HG02588 (cell line): ENCODE measurements at regions not wholly inside any gene's neighbourhood (a gene's known extent, or its start where the extent isn't known, plus 50 kb on each side); places are given as distances from the start of the nearest gene placed in this dataset.
"Not testable (repeated sequence)": the region's sequence is repeated elsewhere in the genome, so short reads cannot be mapped to it uniquely, and the experiment has no call there.

Experiments
- ATAC-seq: cut with Tn5 transposase; IDR thresholded peaks from one replicate; pipeline ENCODE4 v1.9.1; 2021; ENCODE audit warnings: mild to moderate bottlenecking, moderate library complexity; ENCODE audit not compliant: unreplicated experiment

DNA sequence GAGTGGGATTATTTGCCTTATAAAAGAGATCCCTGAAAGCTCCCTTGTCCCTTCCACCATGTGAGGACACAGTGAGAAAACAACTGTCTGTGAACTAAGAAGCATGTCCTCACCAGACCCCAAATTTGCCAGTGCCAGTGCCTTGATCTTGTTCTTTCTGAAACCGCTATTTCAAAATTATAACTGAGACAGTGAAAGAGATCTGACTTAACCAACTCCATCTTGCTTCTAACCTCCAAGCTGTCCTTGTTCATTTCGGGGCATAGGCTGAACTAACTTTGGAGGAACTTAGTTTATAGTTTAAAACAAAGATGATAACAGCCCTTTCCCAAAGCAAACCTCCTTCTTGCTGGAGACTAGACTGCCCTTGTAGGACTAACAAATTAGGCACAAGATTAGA is 563.9 kb downstream of the ADCYAP1 start:
- no peak for ATAC-seq

DNA sequence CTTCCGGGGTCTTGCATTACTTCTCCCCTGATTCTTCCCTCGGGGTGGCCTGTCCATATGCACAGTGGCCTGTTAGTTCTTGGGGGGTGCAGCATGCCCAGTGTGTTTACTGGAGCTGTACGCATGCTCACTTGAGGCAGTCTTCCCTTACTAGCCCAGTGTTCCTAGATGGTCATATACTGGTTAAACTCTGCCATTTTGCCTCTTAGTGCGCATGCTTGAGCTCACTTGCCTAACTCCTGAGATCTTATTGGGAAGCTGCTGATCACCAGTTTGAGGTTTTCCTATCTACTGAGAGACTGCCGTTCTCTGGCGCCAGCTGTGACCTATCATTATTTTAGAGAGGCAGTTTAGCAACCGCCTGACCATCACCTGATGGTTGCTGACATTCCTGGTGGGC is 571.2 kb downstream of the ADCYAP1 start:
- no peak for ATAC-seq

DNA sequence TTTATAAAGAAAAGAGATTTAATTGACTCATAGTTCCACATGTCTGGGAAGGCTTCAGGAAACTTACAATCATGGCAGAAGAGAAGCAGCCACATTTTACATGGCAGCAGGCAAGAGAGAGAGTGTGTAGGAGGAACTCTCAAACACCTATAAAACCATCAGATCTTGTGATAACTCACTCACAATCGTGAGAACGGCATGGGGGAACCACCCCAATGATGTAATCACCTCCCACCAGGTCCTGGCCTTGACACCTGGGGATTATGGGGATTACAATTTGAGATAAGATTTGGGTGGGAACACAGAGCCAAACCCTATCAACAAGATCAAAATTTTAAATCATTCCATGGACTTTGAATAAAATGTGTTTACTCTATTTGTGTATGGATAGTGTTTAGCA is 575.6 kb downstream of the ADCYAP1 start:
- no peak for ATAC-seq

DNA sequence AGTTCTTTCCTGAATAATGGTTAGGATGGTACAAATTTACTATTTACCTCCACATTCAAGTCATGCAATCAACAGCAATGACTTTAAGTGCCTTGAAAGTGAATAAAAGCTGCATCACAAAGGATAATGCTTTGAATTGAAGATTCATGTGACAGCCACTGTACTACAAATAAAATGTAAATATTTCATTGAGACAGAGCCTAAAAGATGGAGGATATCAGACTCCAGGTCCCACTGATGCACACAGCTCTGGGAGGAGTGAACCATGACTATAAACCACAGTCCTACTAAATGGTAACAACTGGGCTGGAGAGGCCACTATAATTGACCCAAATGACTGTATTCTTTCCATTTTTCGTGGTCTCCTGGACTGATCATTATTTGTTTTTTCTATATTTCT is 576.9 kb downstream of the ADCYAP1 start:
- no peak for ATAC-seq

DNA sequence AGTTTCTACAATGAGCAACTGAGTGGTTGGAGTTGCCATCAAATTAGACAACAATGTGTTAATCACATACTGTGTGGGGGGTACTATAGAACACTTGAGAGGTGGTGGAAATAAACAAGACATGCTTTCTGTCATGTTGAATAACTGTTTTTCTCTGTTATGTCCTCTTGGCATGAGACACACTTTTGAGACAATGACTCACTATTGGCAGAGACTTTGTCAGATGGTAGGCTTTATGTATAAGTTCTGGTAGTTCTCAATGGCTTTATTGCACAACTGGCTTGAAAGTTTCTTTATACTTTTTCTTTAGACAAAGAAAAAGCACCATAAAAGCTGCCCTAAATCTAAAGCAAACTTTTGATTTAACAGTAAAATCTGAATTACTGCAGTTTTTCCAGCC is 578.7 kb downstream of the ADCYAP1 start:
- no peak for ATAC-seq

DNA sequence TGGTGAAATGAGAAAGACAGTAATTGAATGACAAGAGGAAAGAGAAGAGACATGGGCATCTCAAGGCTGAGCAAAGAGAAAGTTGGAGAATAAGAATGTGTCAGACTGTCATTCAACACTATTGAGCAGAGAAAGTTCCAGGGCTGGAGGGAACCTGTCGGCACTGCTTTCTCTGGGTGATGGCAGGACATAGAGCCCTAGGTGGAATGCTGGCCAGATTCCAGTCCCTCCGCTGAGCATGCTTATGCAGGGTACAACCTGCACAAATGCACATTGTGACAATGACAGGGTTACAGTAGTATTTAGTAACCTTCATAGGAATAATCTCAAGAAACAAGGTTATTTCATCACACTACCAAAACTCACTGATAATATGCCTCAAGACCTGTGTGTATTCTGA is 582.8 kb downstream of the ADCYAP1 start:
- ATAC-seq, result no peak

DNA sequence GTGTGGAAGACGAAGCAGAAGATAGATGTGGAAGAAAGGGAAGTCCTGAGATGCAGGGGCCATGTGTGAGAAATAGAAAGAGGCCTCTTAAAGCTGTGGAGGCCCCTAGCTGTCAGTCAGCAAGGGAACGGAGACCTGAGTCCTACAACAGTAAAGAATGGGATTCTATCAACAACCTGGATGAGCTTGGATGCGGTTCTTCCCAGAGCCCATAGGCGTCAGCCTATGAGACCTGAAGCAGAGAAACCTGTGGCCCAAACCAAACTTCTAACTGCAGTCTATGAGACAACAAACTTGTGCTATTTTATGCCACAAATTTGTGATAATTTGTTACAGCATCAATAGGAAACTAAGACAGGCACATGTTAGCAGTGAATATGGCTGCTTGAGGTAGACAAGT is 583.7 kb downstream of the ADCYAP1 start:
- no peak for ATAC-seq

DNA sequence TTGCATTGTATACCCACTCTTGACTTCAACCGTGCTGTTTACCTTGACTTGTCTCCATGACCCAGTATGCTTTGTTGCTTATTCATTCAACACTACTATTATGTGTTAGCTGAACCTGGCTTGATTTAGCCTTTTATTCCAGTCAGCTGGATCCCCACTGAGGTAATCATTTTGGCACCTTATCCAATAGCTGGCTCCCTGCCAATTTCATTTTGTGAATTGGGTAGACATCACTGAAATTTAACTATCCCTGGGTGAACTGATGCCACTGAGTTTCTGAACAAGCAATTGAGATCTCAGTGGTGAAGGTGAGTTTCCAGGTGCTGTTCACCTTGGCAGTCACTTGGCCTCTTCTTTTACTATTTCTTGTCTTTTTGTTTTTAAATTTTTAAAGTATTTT is 584.3 kb downstream of the ADCYAP1 start:
- ATAC-seq, result no peak

DNA sequence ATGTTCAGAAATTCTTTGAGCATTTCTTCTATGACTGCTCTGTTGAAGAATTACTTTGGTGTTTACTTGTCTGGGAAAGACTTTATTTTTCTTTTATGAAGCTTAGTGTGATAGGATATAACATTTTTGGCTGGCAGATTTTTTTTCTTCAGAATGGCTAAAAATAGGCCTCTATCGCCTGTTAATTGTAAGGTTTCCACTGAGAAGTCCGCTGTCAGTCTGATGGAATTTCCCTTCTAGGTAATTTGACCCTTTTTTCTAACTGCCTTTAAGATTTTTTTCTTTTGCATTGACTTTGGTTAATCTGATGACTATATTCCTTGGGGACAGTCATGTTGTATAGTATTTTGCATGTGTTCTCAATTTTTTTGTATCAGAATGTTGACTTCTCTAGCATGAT is 590.7 kb downstream of the ADCYAP1 start:
- no peak for ATAC-seq

DNA sequence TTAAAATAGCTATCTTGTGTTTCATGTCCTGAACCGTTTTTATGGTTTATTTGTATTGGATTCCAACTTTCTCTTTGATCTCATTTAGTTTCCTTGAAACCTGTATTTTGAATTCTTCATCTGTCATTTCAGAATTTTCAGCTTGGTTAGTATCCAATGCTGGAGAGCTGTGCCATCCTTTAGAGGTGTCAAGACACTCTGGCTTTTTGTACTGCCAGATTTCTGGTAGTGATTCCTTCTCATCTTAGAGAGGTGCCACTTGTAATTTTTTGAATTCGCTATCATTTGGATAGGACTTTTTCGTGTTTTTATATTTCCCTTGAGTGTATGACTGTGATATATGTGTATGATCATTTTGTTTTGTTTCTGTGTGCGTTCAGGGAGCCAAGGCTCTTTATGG is 591.4 kb downstream of the ADCYAP1 start:
- no peak for ATAC-seq

DNA sequence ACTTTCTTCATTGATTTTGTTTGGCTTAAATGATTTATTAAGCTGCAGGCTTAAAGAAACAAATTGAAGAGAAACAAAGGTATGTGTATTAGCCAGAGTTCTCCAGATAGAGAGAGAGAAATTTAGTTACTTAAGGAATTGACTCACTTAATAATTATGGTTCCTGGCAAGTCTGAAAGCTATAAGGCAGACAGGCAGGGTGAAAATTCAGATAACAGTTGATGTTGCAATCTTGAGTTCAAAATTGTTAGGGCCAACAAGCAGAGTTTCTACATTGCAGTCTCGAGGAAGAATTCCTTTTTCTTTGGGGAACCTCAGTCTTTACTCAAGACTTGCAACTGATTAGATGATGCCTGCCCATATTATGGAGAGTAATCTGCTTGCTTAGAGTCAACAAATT is 593.5 kb downstream of the ADCYAP1 start:
- ATAC-seq, result no peak

DNA sequence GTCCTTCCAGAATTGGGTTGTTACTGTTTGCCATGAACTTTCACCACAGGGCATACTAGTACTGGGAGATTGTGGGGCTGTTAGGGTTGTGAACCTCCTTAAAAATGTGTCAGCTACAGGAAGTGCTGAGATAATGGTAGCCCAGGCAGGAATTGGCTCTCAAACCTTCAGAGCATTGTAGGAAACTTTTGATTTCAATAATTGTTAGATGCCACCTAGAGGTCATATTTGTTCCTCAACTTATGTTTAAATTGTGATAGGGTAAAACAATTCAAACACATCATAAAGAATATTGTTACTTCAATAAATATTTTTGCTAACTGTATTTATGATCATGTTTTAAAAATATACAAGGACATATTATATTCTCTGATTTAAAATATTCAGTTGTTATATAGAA is 594.6 kb downstream of the ADCYAP1 start:
- no peak for ATAC-seq

DNA sequence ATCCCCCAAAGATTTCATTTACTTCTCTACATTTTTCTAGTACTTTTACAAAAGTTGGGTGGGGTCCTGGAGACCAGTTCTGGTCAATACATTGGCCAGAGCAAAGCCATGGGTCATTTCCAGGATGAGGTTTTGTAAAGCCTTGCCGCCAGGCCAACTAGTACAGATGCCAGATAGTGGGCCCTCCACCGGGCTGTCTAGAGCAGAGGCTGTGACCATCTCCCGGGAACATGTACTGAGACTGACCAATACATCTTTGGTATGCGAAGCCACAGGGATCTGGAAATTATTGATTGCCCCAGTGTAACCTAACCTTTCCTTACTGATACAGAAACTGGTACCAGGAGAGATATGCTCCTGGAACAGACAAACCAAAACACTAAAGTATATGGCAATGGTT is 599.2 kb downstream of the ADCYAP1 start:
- no peak for ATAC-seq

DNA sequence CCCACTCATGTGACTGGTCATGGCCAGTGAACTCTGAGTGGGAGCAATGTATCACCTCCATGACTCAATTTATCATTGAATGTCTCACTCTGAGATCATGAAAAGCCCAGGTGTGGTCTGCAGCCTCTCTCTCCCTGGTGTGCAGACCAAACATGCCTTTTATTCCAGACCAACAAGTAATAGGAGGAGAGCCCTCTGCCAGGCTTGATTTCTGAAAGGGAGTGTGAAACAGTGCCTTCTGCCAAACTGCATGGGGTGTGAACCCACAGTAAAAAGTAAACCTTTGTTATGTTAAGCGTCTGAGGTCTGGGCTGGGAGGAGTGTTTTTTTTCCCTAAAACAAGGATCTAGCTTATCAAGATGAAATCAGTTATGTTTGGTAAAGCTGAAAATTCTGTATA is 601.2 kb downstream of the ADCYAP1 start:
- no peak for ATAC-seq

DNA sequence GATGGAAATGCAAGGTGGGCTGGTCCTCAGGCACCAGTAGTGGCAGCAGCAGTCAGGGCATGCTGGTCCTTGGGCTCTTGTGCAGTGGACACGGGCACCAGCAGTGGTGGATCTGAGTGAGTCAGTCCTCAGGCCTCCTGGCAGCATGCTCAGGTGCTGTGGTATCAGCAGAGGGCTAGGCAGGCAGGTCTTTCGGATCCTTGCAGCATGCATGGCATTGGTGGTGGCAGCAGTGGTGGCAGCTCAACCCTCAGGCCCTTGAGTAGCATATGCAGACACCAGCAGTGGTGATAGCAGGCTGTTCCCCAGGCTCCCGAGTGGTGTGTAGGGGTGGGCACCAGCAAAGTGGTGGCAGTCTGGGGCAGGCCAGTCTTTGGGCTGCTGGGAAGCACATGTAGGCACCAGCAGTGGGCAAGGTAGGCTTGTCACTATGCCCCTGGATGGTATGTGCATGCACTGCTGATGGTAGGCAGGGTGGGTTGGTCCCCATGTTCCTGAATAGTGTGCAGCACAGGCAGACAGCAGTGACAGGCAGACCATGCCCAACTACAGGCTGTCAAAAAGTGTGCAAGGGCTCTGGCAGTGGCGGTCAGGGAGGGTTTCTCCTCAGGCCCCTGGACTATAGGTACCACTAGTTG is 606.0 kb downstream of the ADCYAP1 start:
- ATAC-seq, result no peak

DNA sequence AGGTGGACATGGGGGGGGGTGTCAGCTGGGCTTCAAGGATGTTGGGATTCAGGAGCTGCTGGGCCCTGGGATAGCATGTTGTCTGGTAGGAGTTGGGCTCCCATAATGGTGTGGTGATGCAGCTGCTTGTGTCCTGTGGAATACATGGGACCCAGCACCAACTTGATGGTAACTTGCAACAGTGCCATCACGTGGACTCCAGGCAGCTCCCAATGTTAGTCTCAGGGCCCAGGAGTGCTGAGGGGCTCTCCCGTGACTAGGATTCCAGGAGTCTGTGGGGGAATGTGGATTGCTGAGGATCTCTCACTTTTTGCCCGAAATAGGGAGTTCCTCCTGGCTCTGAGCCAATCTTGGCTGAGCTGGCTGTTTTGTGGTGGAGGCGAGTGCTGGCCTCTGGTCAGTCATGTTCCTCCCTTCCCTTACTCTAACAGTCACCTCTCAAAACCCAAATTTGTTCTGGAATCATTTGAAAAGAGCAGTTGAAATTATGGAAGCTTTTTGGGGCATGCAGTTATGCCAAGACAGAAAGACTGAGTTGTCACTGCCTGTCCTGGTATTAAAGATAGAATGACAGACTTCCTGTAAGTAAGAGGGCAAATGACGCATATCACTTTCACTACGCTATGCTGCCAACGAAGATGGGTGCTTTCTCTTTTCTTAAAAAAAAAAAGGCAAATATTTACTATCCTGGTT is 607.1 kb downstream of the ADCYAP1 start:
- no peak for ATAC-seq

DNA sequence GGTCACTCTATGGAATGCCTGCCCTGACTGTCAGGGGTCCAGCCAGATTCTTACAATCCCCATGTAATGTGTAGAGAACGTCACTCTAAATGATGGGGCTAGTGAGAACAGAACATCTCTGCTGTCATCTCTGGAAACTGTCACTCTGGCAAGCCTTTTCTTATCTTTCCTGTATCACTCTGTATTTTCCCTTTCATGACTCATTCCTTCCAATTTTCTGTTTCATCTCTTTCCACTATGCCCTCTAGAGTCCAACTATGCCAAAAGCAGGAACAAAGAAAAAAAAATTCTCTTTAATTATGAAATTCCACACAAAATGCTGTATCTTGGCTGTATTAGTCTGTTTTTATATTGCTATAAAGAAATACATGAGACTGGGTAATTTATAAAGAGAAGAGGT is 608.8 kb downstream of the ADCYAP1 start:
- ATAC-seq, result no peak

DNA sequence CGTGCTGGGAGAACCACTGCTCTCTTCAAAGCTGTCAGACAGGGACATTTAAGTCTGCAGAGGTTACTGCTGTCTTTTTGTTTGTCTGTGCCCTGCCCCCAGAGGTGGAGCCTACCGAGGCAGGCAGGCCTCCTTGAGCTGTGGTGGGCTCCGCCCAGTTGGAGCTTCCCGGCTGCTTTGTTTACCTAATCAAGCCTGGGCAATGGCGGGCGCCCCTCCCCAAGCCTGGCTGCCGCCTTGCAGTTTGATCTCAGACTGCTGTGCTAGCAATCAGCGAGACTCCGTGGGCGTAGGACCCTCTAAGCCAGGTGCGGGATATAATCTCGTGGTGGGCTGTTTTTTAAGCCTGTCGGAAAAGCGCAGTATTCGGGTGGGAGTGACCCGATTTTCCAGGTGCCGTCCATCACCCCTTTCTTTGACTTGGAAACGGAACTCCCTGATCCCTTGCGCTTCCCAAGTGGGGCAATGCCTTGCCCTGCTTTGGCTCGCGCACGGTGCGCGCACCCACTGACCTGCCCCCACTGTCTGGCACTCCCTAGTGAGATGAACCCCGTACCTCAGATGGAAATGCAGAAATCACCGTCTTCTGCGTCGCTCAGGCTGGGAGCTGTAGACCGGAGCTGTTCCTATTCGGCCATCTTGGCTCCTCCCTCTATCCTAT is 617.0 kb downstream of the ADCYAP1 start:
- ATAC-seq, result not testable (repeated sequence)

DNA sequence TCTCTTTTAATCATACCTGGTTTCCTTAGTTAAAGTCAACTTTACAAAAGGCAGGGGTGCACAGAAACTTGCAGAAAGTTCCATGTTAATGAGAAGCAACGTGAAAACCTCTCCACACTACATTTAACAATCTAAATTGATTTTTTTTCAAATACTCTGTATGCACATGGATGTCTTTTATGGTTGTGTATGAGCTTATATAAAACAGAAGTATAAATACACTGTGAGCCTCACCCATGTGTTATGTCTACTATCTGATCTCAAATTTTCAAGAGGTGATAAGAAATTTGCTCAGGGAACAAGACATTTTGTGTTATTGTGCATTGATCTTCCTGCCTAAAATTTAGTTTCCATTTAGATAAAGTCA is 617.6 kb downstream of the ADCYAP1 start:
- ATAC-seq, result no peak

DNA sequence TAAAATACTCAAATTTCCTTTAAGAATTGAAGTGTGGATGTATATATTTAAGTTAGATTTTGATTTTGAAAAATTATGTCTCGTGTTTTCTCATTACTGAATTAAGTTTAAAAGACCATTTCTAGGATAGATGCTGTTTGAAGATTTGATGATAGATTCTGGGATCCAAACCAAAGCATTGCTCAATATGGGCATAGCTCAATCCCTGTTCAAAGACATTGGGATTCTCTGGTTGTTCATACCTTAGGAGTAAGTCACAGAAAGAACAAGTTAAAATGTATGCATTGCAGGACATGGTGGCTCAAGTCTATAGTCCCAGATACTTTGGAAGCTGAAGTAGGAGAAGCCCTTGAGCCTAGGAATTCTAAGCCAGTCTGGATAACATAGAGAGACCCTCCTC is 622.3 kb downstream of the ADCYAP1 start:
- ATAC-seq, result no peak

DNA sequence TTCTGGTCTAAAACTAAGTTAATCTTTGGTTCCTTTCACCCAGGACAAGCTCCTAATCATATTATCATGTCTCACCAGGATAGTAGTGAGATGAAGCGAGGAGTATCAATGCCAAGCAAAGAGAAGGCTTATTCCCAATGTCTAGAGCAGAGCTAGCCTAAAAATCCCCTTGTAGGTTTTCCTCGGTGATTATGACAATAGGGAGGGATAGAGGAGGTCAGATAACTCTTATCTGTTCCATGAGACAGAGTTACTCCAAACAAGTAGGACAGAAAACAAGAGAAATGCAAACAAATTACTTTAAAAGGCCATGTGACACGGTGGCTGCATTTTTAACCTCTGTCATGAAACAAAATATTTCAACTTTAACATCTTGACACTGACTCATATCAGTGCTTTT is 623.1 kb downstream of the ADCYAP1 start:
- ATAC-seq, result no peak

DNA sequence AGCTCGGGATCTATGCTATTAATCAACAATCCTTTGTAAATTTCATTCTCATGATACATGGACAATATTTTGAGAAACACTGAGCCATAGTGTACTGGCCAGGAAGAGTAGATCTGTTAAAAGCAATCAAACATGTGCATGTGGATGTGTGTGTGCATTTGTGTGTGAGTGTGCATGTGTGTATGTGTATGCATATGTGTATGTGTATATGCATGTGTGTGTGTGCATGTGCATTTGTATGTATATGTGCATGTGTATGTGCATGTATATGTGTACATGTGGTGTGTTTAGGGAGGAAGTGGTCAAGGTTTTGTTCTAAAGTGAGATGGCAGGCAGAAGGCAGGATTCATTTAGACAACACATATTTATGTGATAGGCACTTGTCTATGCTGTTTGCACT is 623.8 kb downstream of the ADCYAP1 start:
- ATAC-seq, result no peak
